K562 (cell line): ENCODE measurements at regions not wholly inside any gene's neighbourhood (a gene's known extent, or its start where the extent isn't known, plus 50 kb on each side); places are given as distances from the start of the nearest gene placed in this dataset.

ENCODE experiments used
- CEBPG ChIP-seq, 3 experiments: fragments of 200-800 bp in 1 of 3; sonication (Bioruptor generic) in 1 of 3; sonication (generic) in 1 of 3; formaldehyde crosslinking in 1 of 3; IDR thresholded peaks in 2 of 3; conservative IDR thresholded peaks in 1 of 3; 2 replicates each; pipeline versions ENCODE4 v1.6.1 to v1.8.0; 2016 to 2022; ENCODE audit warnings: missing compliant biosample characterization in 2 of 3, missing genetic modification characterization in 2 of 3, mild to moderate bottlenecking in 1 of 3, missing genetic modification reagents in 1 of 3
- CHCHD3 ChIP-seq: fragments of 250-450 bp; sonication (Bioruptor Pico); IDR thresholded peaks from 2 replicates; pipeline ENCODE4 v2.1.2; 2022; ENCODE audit warnings: mild to moderate bottlenecking
- HDAC1 ChIP-seq, 2 experiments: fragments of 450-650 bp; IDR thresholded peaks; 2 replicates each; pipeline ENCODE4 v1.6.1; 2016 to 2017; ENCODE audit warnings: inconsistent platforms in 1 of 2, mild to moderate bottlenecking in 1 of 2, moderate library complexity in 1 of 2
- MTA1 ChIP-seq: fragments of 450-650 bp; IDR thresholded peaks from 2 replicates; pipeline ENCODE4 v1.6.1; 2017; ENCODE audit warnings: borderline replicate concordance
- NR2F6 ChIP-seq: fragments of 450-650 bp; formaldehyde crosslinking; IDR thresholded peaks from 2 replicates; pipeline ENCODE4 v1.4.0; 2020; ENCODE audit warnings: mild to moderate bottlenecking
- RFX5 ChIP-seq: IDR thresholded peaks from 2 replicates; pipeline ENCODE4 v1.6.1; 2011; ENCODE audit warnings: low read depth, mild to moderate bottlenecking, improper control_type of control experiment, low read length
- SMAD4 ChIP-seq: fragments of 250-450 bp; sonication (Bioruptor Pico); conservative IDR thresholded peaks from 2 replicates; pipeline ENCODE4 v1.8.0; 2021; ENCODE audit warnings: inconsistent platforms, mild to moderate bottlenecking, moderate library complexity
- ZNF274 ChIP-seq: IDR thresholded peaks from 2 replicates; pipeline ENCODE4 v1.6.1; 2011; ENCODE audit warnings: low read depth, mild to moderate bottlenecking, low read length, moderate library complexity, borderline replicate concordance
- TF ChIP-seq, protein P1 (sequence below), 3 experiments: IDR thresholded peaks in 2 of 3; conservative IDR thresholded peaks in 1 of 3; 2 replicates each; pipeline ENCODE4 v1.5.1; 2011 to 2012; ENCODE audit warnings: low read length in 3 of 3, mild to moderate bottlenecking in 3 of 3, control low read depth in 2 of 3, improper control_type of control experiment in 1 of 3, inconsistent platforms in 1 of 3, low read depth in 1 of 3, mixed read lengths in 1 of 3, moderate library complexity in 1 of 3; ENCODE audit not compliant: insufficient read depth in 2 of 3
- TF ChIP-seq, protein P2 (sequence below): fragments of 250-450 bp; sonication (Bioruptor Pico); IDR thresholded peaks from 2 replicates; pipeline ENCODE4 v1.8.0; 2021; ENCODE audit warnings: borderline replicate concordance, mild to moderate bottlenecking, moderate library complexity; ENCODE audit not compliant: poor library complexity, severe bottlenecking

- TF ChIP-seq SMAD4 (no peak), MTA1 (no peak), NR2F6 (CRISPR knock-in tag) (no peak), CHCHD3 (no peak), CEBPG (CRISPR knock-in tag; IDR thresholded peaks at IDR 0.05) (no peak), CEBPG (tag; conservative IDR thresholded peaks at IDR 0.05 in 1 of 2, IDR thresholded peaks at IDR 0.05 in 1 of 2) (no peak), HDAC1 (IDR thresholded peaks at IDR 0.05) (no peak), ZNF274 (no peak), RFX5 (no peak)
- TF ChIP-seq, protein P1, sequence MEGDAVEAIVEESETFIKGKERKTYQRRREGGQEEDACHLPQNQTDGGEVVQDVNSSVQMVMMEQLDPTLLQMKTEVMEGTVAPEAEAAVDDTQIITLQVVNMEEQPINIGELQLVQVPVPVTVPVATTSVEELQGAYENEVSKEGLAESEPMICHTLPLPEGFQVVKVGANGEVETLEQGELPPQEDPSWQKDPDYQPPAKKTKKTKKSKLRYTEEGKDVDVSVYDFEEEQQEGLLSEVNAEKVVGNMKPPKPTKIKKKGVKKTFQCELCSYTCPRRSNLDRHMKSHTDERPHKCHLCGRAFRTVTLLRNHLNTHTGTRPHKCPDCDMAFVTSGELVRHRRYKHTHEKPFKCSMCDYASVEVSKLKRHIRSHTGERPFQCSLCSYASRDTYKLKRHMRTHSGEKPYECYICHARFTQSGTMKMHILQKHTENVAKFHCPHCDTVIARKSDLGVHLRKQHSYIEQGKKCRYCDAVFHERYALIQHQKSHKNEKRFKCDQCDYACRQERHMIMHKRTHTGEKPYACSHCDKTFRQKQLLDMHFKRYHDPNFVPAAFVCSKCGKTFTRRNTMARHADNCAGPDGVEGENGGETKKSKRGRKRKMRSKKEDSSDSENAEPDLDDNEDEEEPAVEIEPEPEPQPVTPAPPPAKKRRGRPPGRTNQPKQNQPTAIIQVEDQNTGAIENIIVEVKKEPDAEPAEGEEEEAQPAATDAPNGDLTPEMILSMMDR (IDR thresholded peaks at IDR 0.05 in 2 of 3, conservative IDR thresholded peaks at IDR 0.05 in 1 of 3; ENCODE audit: insufficient read depth in 2 of 3, low read depth in 1 of 3, low read length in 3 of 3) = no peak
- TF ChIP-seq, protein P2, sequence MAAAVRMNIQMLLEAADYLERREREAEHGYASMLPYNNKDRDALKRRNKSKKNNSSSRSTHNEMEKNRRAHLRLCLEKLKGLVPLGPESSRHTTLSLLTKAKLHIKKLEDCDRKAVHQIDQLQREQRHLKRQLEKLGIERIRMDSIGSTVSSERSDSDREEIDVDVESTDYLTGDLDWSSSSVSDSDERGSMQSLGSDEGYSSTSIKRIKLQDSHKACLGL (CRISPR knock-in tag) = no peak
Observed at GRCh38 chr13:111413407-111414187, 93.2 kb downstream of the TEX29 start.
